ENCODE measurements at regions not wholly inside any gene's neighbourhood (a gene's known extent, or its start where the extent isn't known, plus 50 kb on each side); places are given as distances from the start of the nearest gene placed in this dataset.
A peak's percentile ranks its signal among the peaks of the same experiment; 100 is the strongest.

DNA sequence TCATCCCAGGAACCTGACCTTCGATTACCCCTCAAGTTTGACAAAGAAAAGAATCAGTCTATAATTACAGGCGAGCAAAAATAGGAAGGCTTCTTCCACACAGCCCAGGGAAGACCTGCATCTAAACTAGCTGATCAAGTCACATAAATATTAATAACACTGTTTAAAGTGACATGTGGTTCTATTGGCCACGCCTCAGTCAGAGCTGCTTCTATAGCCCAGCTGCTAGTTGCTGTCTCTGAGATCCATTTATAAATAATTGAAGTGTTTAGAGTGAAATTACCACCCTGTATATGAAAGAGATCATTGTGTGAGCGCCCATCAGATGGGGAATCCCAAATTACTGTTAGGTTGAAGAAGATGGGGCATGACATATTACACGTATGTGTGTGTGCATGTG, 426.0 kb downstream of the CDH2 start:
- Mint-ChIP-seq H3K4me3 (no peak overlapping the region), H3K9me3 (peaks cover 2 to 12% (median 5%) of the 10 kb centered on the region in 3 donors), H3K36me3 (no peaks in the 10 kb centered on the region), H3K27me3 (no peaks in the 10 kb centered on the region), H3K4me1 (no peaks in the 10 kb centered on the region), H3K27ac (no peak overlapping the region)

DNA sequence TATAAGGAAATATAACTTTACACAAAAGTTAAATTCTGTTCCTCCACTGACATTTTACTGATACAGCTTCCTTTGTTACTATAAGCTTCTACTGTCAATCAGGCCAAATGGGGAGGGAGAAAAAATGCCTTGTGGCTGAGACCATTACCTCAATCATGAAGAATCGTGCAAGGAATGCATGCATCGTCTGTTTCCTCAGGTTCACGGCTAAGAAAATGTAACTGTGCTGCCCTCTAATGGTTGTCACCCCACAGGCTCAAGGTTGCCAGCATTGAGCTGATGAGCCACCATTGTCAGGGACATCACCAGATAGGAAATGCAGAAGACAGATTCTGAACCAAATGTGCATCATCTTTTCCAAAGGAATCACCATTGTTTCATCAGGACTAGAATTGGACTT, 426.9 kb downstream of the CDH2 start:
- Mint-ChIP-seq H3K36me3 (no peaks in the 10 kb centered on the region), H3K4me3 (no peak overlapping the region), H3K4me1 (no peaks in the 10 kb centered on the region), H3K9me3 (peaks cover 2 to 8% (median 3%) of the 10 kb centered on the region in 3 donors), H3K27me3 (no peaks in the 10 kb centered on the region), H3K27ac (no peak overlapping the region)

DNA sequence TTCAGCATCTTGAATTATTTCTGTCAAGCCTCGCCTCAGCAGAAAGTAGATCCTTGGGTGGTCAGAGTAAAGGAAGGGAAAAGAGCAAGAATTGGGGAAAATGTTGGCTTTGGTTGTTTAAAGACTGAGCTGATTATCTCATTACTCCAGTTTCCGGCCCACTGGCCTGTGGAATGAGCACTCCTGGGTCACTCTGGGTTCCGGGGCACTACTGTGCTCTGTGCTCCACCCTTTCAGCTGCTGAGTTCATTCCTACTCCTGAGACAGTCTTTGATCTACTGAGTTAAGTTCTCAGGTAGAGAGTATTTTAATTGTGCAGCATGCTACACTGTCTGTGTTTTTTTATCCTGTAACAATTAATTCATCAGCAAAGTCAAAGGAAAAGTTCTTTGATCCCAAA, 427.7 kb downstream of the CDH2 start:
- Mint-ChIP-seq H3K36me3 (no peaks in the 10 kb centered on the region), H3K4me1 (no peaks in the 10 kb centered on the region), H3K27me3 (no peaks in the 10 kb centered on the region), H3K27ac (no peak overlapping the region), H3K9me3 (peaks cover 2 to 4% (median 2%) of the 10 kb centered on the region in 3 donors), H3K4me3 (no peak overlapping the region)

DNA sequence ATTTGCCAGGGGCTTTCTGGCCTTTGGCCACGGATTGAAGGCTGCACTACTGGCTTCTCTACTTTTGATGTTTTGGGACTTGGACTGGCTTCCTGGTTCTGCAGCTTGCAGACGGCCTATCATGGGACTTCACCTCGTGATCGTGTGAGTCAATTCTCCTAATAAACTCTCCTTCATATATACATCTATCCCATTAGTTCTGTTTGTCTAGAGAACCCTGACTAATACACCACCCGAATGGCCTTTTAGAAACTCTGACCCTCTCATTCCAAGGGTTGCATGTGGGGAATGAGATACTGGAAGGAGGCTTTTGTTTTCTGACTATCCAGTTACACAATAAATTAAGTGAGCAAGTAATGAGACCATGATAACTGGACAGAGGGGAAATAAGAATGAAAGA, 430.7 kb downstream of the CDH2 start:
- no peaks in the 10 kb centered on the region for H3K27me3 Mint-ChIP-seq
- H3K27ac Mint-ChIP-seq, result no peak overlapping the region
- no peaks in the 10 kb centered on the region for H3K36me3 Mint-ChIP-seq
- H3K9me3 Mint-ChIP-seq, result peaks cover 2 to 5% (median 4%) of the 10 kb centered on the region in 3 donors
- H3K4me1 Mint-ChIP-seq, result no peaks in the 10 kb centered on the region
- H3K4me3 Mint-ChIP-seq, result no peak overlapping the region

DNA sequence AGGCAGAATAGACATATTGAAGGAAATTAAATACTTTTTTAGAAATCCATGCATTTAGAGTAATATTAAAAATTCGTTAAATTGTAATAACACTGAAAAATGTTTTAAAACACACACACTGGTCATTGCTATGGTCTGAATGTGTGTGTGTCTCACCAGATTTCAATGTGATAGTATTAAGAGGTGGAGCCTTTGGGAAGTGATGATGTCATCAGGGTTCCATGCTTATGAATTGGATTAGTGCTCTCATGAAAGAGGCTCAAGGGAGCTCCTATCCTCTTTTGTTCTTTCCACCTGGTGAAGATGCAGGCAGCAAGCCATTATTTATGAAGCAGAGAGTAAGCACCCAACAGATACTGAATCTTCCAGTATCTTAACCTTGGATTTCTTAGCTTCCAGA, 441.8 kb downstream of the CDH2 start:
- H3K9me3 Mint-ChIP-seq, result peaks cover 0 to 12% (median 7%) of the 10 kb centered on the region in 3 donors
- H3K27ac Mint-ChIP-seq, result no peak overlapping the region
- H3K27me3 Mint-ChIP-seq, result no peaks in the 10 kb centered on the region
- H3K4me1 Mint-ChIP-seq, result no peaks in the 10 kb centered on the region
- no peak overlapping the region for H3K4me3 Mint-ChIP-seq
- H3K36me3 Mint-ChIP-seq, result no peaks in the 10 kb centered on the region

DNA sequence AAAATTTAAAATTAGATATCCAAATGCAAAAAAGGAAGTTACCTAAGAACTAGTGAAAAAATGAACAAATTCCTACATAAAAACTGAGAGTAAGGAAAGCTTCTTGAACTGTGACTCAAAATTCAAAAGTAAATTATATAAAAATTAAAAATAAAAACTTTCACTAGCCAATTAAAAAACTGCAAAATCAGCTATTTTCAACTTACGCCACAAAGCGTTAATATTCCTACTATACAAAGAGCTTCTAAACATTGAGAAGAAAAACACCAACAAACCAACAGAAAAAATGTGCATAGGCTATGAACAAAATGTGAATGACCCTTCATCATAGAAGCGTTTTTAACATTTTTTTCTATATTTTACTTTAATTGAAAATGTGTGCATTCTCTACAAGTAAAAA, 445.7 kb downstream of the CDH2 start:
- Mint-ChIP-seq H3K36me3 (no peaks in the 10 kb centered on the region), H3K4me1 (no peaks in the 10 kb centered on the region), H3K4me3 (no peak overlapping the region), H3K9me3 (peaks cover 2 to 24% (median 6%) of the 10 kb centered on the region in 3 donors), H3K27ac (no peak overlapping the region), H3K27me3 (no peaks in the 10 kb centered on the region)

DNA sequence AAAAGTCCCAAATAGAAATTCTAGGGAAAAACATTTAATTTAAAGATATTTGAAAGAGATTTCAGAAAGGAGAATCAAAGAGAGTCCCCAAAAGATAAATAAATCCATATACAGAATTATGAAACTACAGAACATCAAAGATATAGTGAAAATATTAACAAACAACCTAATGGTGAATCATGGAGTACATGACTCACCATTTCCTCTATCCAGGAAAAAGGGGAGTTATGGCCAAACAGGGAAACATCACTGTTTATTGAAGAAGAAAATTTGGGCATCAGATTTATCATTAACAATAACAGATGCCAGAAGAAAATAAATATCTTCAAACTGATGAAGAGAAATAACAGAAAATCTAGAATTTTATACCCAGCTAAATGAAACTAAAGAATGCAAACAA, 448.3 kb downstream of the CDH2 start:
- H3K4me1 Mint-ChIP-seq, result no peaks in the 10 kb centered on the region
- no peak overlapping the region for H3K27ac Mint-ChIP-seq
- H3K9me3 Mint-ChIP-seq, result peaks cover 2 to 24% (median 2%) of the 10 kb centered on the region in 3 donors

DNA sequence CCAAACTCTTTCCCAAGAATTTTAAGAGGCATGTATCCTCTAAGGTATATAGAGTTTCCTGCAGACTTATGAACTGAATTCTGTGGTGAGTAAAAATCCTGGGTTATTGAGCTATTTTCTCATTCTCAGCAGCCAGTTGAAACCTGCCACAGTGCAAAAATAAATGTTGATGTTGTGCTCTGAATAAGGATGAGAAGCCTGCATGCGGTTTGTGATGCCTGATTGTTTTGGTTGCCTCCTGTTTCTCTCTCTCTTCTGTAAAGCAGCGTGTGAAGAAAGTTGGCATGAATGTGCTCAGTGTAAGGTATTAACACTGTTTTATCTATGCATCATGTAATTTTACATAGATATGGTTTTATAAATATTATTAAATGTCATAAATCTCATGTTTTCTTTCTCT, 452.6 kb downstream of the CDH2 start:
- H3K9me3 Mint-ChIP-seq, result peaks cover 2 to 13% (median 5%) of the 10 kb centered on the region in 3 donors
- H3K4me1 Mint-ChIP-seq, result no peaks in the 10 kb centered on the region
- no peaks in the 10 kb centered on the region for H3K36me3 Mint-ChIP-seq
- no peak overlapping the region for H3K4me3 Mint-ChIP-seq
- H3K27ac Mint-ChIP-seq, result no peak overlapping the region
- H3K27me3 Mint-ChIP-seq, result no peaks in the 10 kb centered on the region

More for the DNA sequence above, 448.3 kb downstream of the CDH2 start:
- no peaks in the 10 kb centered on the region for H3K27me3 Mint-ChIP-seq
- H3K36me3 Mint-ChIP-seq, result no peaks in the 10 kb centered on the region
- H3K4me3 Mint-ChIP-seq, result no peak overlapping the region

DNA sequence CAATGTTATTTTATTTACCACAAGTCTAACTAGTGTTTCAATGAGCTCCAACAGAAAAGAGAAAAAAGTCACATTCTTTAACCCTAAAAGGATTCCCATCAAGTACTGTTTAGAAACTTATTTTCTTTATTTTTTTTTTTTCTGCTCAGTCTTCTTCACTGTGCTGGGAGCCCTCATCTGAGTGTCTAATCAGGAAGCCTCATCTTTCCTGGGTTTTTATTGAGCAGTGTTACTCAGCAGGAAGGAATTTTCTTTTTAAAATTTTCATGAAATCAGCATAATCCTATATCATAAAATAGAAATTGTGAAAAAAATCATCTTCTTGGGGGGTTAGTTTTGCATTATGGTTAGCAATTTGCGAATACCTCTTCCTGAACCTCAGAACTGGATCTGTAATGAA, 453.8 kb downstream of the CDH2 start:
- Mint-ChIP-seq H3K36me3 (no peaks in the 10 kb centered on the region), H3K9me3 (peaks cover 2 to 7% (median 5%) of the 10 kb centered on the region in 3 donors), H3K4me1 (no peaks in the 10 kb centered on the region), H3K4me3 (no peak overlapping the region), H3K27me3 (no peaks in the 10 kb centered on the region), H3K27ac (no peak overlapping the region)

DNA sequence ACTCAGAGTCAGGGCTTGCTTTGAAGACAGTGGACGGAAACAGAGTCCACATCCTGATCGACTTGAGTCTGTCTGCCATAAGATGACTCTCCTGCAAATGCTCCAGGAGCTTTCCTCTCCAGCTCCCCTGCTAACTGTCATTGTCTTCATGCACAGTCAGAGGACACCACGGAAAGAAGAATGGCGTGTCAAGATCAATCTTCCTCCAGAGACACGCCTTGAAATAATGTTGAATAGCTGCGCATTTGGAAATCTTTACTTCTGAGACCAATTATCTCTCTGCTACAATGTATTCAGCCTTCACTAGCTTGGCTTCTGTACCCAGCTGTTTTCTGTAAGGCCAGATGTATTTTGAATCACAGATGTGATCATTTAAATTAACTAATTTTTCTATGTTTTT, 457.2 kb downstream of the CDH2 start:
- Mint-ChIP-seq H3K4me3 (no peak overlapping the region), H3K9me3 (peaks cover 2 to 10% (median 7%) of the 10 kb centered on the region in 3 donors), H3K4me1 (no peaks in the 10 kb centered on the region), H3K27ac (peak overlapping the region in 1 of 3 donors; percentile 18), H3K36me3 (no peaks in the 10 kb centered on the region), H3K27me3 (no peaks in the 10 kb centered on the region)

DNA sequence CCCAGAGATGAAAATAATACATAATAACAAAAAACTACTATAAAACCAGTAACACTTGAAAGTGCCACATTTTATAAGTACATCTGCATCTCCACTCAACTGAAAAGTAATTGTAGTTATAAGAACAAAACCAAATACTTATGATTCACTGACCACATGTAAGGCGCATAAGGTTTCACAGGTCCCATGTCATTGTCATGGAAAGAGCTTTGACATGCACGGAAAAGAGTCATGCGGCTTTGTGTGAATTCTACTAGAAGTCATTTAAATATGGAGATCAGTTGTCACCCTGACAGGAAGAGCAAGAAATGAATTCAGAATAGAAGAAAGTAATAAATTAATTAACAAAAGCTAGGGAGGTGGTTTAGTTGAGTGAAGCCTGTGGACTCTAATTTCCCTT, 459.1 kb downstream of the CDH2 start:
- Mint-ChIP-seq H3K4me1 (no peaks in the 10 kb centered on the region), H3K27ac (no peak overlapping the region), H3K27me3 (no peaks in the 10 kb centered on the region), H3K9me3 (peaks cover 2 to 10% (median 5%) of the 10 kb centered on the region in 3 donors), H3K36me3 (no peaks in the 10 kb centered on the region), H3K4me3 (no peak overlapping the region)

DNA sequence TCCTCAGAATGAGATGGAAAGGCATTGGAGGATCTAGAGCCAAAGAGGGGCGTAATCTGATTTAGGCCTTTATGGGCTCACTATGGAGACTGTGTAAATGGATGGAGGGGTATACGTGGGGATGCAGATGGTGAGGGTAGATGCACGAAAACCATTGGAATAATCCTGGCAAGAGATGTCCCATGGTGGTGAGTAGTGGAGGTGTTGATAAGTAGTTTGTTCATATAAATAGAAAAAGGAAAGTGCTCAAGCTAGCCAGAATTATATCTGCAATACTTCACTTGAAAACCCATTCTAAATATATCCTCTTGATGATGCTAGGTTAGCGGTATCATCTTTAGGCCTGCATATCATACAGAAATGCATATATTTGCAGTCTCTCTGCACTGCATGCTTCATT, 459.7 kb downstream of the CDH2 start:
- Mint-ChIP-seq H3K4me1 (no peaks in the 10 kb centered on the region), H3K9me3 (peaks cover 2 to 10% (median 5%) of the 10 kb centered on the region in 3 donors), H3K27me3 (no peaks in the 10 kb centered on the region), H3K4me3 (no peak overlapping the region), H3K27ac (no peak overlapping the region), H3K36me3 (no peaks in the 10 kb centered on the region)

DNA sequence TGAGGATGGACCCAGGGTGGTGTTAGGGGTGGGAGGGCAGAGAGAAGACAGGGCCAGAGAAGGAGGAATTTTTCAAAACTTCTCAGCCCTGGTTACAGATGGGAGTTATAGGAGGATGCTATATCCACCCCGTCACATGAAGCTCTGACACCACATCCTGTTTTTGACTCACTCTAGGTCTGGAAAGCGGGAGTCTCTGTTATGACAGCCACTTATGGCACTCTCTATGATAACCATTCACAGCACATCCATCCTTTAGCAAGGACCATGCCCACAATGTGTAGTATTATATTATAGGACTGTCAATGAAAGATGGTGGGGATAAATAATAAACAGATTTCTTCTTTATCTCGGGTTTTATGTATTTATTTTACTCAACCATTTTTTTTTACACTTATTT, 461.2 kb downstream of the CDH2 start:
- H3K36me3 Mint-ChIP-seq, result no peaks in the 10 kb centered on the region
- H3K4me1 Mint-ChIP-seq, result no peaks in the 10 kb centered on the region
- H3K27ac Mint-ChIP-seq, result no peak overlapping the region
- H3K27me3 Mint-ChIP-seq, result no peaks in the 10 kb centered on the region
- H3K9me3 Mint-ChIP-seq, result peaks cover 3 to 16% (median 4%) of the 10 kb centered on the region in 3 donors
- no peak overlapping the region for H3K4me3 Mint-ChIP-seq

DNA sequence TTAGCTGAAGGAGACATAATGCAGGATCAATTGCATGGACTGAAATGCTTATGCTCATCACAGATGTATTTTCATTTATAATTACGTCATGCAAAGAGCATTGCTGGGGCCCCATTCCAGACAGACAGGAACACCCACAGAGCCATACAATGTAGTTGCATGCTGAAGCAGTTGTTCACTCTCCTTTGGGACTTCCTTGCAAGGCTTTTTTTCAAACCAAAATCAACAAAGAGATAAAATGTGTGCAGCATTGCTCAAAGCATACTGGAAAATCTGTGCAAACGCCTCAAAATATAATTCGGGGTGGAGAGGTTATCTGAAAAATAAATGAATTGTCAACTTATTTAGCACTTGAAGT, 463.2 kb downstream of the CDH2 start:
- peaks cover 5 to 16% (median 5%) of the 10 kb centered on the region in 3 donors for H3K9me3 Mint-ChIP-seq
- no peaks in the 10 kb centered on the region for H3K36me3 Mint-ChIP-seq
- no peaks in the 10 kb centered on the region for H3K27me3 Mint-ChIP-seq
- no peak overlapping the region for H3K4me3 Mint-ChIP-seq
- H3K4me1 Mint-ChIP-seq, result no peaks in the 10 kb centered on the region
- no peak overlapping the region for H3K27ac Mint-ChIP-seq

DNA sequence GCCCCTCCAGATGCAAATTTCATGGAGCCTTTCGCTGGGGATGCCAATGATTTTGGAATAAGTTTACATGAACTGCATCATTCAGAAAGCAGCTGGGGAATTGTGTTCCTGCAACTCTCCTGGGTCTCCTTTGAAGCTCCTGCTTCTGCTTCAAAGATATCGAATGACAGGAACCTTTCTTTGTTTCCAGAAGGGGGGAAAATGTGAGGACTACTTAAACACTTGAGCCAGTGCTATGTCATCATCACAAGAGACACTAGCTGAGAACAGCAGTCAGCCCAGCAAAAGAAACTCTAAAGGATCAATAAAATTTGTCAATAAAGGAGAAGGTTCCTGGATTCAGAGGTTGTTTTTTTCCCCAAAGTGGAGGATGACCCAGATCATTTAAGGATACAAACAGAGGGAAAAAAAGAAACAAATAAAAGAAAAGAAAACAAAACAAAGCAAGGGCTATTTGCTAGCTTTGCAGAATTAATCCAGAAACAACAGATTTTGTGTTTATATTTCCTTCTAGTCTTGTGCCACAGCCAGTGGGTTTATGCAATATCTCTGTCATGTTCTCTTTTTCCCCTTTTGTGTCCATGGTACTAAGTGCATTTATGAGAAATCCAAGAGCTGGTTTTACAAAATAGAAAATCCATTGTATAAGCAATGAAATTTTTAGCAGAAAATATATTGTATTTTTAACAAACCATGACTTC, 463.7 kb downstream of the CDH2 start:
- Mint-ChIP-seq H3K4me1 (no peaks in the 10 kb centered on the region), H3K27ac (no peak overlapping the region), H3K36me3 (no peaks in the 10 kb centered on the region), H3K9me3 (peaks cover 5 to 16% (median 8%) of the 10 kb centered on the region in 3 donors), H3K4me3 (no peak overlapping the region), H3K27me3 (no peaks in the 10 kb centered on the region)

DNA sequence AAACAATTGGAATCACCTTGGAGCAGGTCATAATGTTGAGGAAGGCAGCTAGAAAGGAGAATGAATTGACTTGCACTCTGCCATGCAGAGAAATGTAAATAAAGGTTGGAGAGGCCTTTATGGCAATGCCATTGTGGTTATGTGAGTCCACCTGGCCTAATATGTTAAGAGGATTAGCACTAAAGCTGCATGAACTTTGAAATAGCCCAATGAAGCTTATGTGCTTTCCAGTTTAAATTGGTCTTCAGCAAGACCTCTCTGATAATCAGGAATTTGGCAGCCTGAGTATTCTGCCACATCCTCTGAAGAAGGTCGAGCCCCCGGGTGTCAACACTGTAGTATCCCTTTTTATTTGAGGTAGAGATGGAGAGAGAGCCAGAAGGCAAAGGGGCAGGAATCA, 464.9 kb downstream of the CDH2 start:
- H3K27ac Mint-ChIP-seq, result no peak overlapping the region
- H3K27me3 Mint-ChIP-seq, result no peaks in the 10 kb centered on the region
- H3K4me3 Mint-ChIP-seq, result no peak overlapping the region
- H3K36me3 Mint-ChIP-seq, result peaks cover 2% of the 10 kb centered on the region
- H3K4me1 Mint-ChIP-seq, result no peaks in the 10 kb centered on the region
- H3K9me3 Mint-ChIP-seq, result peaks cover 5 to 22% (median 8%) of the 10 kb centered on the region in 3 donors

All from IgD-negative memory B cell (primary cell).